Bronchial epithelial cell (primary cell): ENCODE measurements at regions not wholly inside any gene's neighbourhood (a gene's known extent, or its start where the extent isn't known, plus 50 kb on each side); places are given as distances from the start of the nearest gene placed in this dataset.

Experiments
- DNase-seq: peaks from one replicate; pipeline ENCODE4 v3.0.0-alpha.2; 2010; ENCODE audit warnings: low read depth
- FAIRE-seq: peaks from 2 replicates; lab custom pipeline; 2011; peaks lifted over from hg19 to GRCh38; lab: Jason Lieb, UNC
- H3K27me3 ChIP-seq: 2 replicates; pipeline ENCODE4 v1.5.1; 2011; ENCODE audit warnings: low read length; ENCODE audit not compliant: control insufficient read depth, insufficient read depth
- H3K36me3 ChIP-seq: 2 replicates; pipeline ENCODE4 v1.5.1; 2011; ENCODE audit warnings: low read length; ENCODE audit not compliant: control insufficient read depth, insufficient read depth
- H3K4me3 ChIP-seq: 2 replicates; pipeline ENCODE4 v1.5.1; 2011; ENCODE audit warnings: mild to moderate bottlenecking, low read depth, low read length, control low read depth
- TF ChIP-seq, protein P1 (sequence below): IDR thresholded peaks from 2 replicates; pipeline ENCODE4 v1.5.1; 2011; ENCODE audit warnings: mild to moderate bottlenecking, moderate library complexity, low read length, control low read depth, inconsistent platforms; ENCODE audit not compliant: insufficient read depth, severe bottlenecking

GRCh38 chr20:53691060-53691810 lies 97.6 kb upstream of the ZNF217 start:
- Histone ChIP-seq H3K36me3 (no peaks in the 10 kb centered on the region), H3K4me3 (no peak overlapping the region), H3K27me3 (no peaks in the 10 kb centered on the region)
- peak; percentile 84 for DNase-seq
- no peak for FAIRE-seq
- TF ChIP-seq, protein P1, sequence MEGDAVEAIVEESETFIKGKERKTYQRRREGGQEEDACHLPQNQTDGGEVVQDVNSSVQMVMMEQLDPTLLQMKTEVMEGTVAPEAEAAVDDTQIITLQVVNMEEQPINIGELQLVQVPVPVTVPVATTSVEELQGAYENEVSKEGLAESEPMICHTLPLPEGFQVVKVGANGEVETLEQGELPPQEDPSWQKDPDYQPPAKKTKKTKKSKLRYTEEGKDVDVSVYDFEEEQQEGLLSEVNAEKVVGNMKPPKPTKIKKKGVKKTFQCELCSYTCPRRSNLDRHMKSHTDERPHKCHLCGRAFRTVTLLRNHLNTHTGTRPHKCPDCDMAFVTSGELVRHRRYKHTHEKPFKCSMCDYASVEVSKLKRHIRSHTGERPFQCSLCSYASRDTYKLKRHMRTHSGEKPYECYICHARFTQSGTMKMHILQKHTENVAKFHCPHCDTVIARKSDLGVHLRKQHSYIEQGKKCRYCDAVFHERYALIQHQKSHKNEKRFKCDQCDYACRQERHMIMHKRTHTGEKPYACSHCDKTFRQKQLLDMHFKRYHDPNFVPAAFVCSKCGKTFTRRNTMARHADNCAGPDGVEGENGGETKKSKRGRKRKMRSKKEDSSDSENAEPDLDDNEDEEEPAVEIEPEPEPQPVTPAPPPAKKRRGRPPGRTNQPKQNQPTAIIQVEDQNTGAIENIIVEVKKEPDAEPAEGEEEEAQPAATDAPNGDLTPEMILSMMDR: no peak

- FAIRE-seq (no peak), DNase-seq (no peak)
- no peaks in the 10 kb centered on the region for H3K27me3 ChIP-seq
- TF ChIP-seq, protein P1: no peak
- H3K4me3 ChIP-seq: no peak overlapping the region
- no peaks in the 10 kb centered on the region for H3K36me3 ChIP-seq
Observed at GRCh38 chr20:53688085-53688484, 94.4 kb upstream of the ZNF217 start.

GRCh38 chr20:53685070-53685595 lies 91.5 kb upstream of the ZNF217 start:
- Histone ChIP-seq H3K36me3 (no peaks in the 10 kb centered on the region), H3K4me3 (no peak overlapping the region), H3K27me3 (no peaks in the 10 kb centered on the region)
- no peak for DNase-seq
- TF ChIP-seq, protein P1: no peak
- FAIRE-seq: no peak

- no peak overlapping the region for H3K4me3 ChIP-seq
- no peak for FAIRE-seq
- no peaks in the 10 kb centered on the region for H3K36me3 ChIP-seq
- TF ChIP-seq, protein P1: no peak
- no peak for DNase-seq
- no peaks in the 10 kb centered on the region for H3K27me3 ChIP-seq
Observed at GRCh38 chr20:53683506-53683905, 89.9 kb upstream of the ZNF217 start.

DNA sequence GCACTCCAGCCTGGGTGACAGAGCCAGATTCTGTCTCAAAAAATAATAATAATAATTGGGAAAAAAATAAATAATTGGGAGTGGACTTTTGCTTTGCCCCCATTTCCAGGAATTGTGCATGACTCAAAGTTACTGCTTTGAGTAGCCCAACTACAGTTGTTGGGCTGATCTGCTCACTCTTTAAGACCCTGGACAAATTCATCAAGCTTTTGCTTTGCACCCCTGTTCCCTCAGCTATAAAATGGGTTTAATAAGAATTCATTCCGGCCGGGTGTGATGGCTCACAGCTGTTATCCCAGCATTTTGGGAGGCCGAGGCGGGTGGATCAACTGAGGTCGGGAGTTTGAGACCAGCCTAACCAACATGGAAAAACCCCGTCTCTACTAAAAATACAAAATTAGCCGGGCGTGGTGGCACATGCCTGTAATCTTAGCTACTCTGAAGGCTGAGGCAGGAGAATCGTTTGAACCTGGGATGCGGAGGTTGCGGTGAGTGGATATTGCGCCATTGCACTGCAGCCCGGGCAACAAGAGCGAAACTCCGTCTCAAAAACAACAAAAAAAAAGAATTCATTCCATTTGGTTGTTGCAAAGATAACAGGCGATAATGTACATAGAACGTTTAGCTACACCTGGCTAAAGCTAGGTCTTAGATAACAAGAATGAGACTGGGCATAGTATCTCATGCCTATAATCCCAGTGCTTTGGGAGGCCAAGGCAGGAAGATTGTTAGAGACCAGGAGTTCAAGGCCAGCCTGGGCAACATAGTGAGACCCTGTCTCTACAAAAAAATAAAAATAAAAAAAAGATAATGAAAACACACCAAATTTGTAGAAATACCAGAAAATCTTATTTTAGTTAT lies 87.9 kb upstream of the ZNF217 start:
- Histone ChIP-seq H3K36me3 (no peaks in the 10 kb centered on the region), H3K27me3 (no peaks in the 10 kb centered on the region), H3K4me3 (no peak overlapping the region)
- TF ChIP-seq, protein P1: no peak
- no peak for FAIRE-seq
- no peak for DNase-seq
